Inferior parietal cortex (tissue), 1 donor: ENCODE measurements at regions not wholly inside any gene's neighbourhood (a gene's known extent, or its start where the extent isn't known, plus 50 kb on each side); places are given as distances from the start of the nearest gene placed in this dataset.

Experiments used
- DNase-seq: peaks from one replicate; pipeline ENCODE4 v3.0.0-alpha.2; 2016; ENCODE audit errors: extremely low spot score

GRCh38 chr2:5339473-5339872 lies 352.7 kb upstream of the SOX11 start:
- DNase-seq = no peak

GRCh38 chr2:5343785-5344335 lies 348.3 kb upstream of the SOX11 start:
- DNase-seq = no peak

GRCh38 chr2:5352286-5352685 lies 339.9 kb upstream of the SOX11 start:
- no peak for DNase-seq

- no peak for DNase-seq
Measured at GRCh38 chr2:5353565-5353964, 338.6 kb upstream of the SOX11 start.

GRCh38 chr2:5359397-5359796 lies 332.8 kb upstream of the SOX11 start:
- no peak for DNase-seq

GRCh38 chr2:5360081-5360480 lies 332.1 kb upstream of the SOX11 start:
- DNase-seq = no peak

GRCh38 chr2:5364361-5364760 lies 327.8 kb upstream of the SOX11 start:
- no peak for DNase-seq

GRCh38 chr2:5365871-5366461 lies 326.2 kb upstream of the SOX11 start:
- peak; percentile 63 for DNase-seq

GRCh38 chr2:5367321-5367720 lies 324.9 kb upstream of the SOX11 start:
- DNase-seq = no peak

GRCh38 chr2:5368263-5368662 lies 323.9 kb upstream of the SOX11 start:
- no peak for DNase-seq

- no peak for DNase-seq
Measured at GRCh38 chr2:5369510-5369909, 322.7 kb upstream of the SOX11 start.

GRCh38 chr2:5370158-5370557 lies 322.0 kb upstream of the SOX11 start:
- DNase-seq = no peak

- DNase-seq = no peak
Measured at GRCh38 chr2:5372141-5372540, 320.0 kb upstream of the SOX11 start.

- no peak for DNase-seq
Measured at GRCh38 chr2:5373200-5373599, 319.0 kb upstream of the SOX11 start.

GRCh38 chr2:5374762-5375161 lies 317.4 kb upstream of the SOX11 start:
- no peak for DNase-seq

GRCh38 chr2:5377323-5377722 lies 314.9 kb upstream of the SOX11 start:
- DNase-seq = no peak

- DNase-seq = no peak
Measured at GRCh38 chr2:5379811-5380210, 312.4 kb upstream of the SOX11 start.

- DNase-seq = no peak
Measured at GRCh38 chr2:5385596-5385995, 306.6 kb upstream of the SOX11 start.

- no peak for DNase-seq
Measured at GRCh38 chr2:5387406-5387805, 304.8 kb upstream of the SOX11 start.

- no peak for DNase-seq
Measured at GRCh38 chr2:5389740-5390139, 302.4 kb upstream of the SOX11 start.

- DNase-seq = no peak
Measured at GRCh38 chr2:5391362-5391761, 300.8 kb upstream of the SOX11 start.

- no peak for DNase-seq
Measured at GRCh38 chr2:5392658-5393057, 299.5 kb upstream of the SOX11 start.

GRCh38 chr2:5393474-5393873 lies 298.7 kb upstream of the SOX11 start:
- no peak for DNase-seq

GRCh38 chr2:5394223-5394622 lies 298.0 kb upstream of the SOX11 start:
- DNase-seq = no peak
